Esophagus mucosa (tissue), 1 donor: ENCODE measurements at regions not wholly inside any gene's neighbourhood (a gene's known extent, or its start where the extent isn't known, plus 50 kb on each side); places are given as distances from the start of the nearest gene placed in this dataset.
"Not testable (repeated sequence)": the region's sequence is repeated elsewhere in the genome, so short reads cannot be mapped to it uniquely, and the experiment has no call there.

Experiments used
- ATAC-seq: fragments of 200-7000 bp; cut with Tn5 transposase; one replicate; pipeline ENCODE4 v1.9.1; 2020
- donor health status: DM: yes; HTN: yes; CAD: no.

- not testable (repeated sequence) for ATAC-seq
Observed at GRCh38 chr5:97234380-97234779, 51.3 kb upstream of the RIOK2 start.

DNA sequence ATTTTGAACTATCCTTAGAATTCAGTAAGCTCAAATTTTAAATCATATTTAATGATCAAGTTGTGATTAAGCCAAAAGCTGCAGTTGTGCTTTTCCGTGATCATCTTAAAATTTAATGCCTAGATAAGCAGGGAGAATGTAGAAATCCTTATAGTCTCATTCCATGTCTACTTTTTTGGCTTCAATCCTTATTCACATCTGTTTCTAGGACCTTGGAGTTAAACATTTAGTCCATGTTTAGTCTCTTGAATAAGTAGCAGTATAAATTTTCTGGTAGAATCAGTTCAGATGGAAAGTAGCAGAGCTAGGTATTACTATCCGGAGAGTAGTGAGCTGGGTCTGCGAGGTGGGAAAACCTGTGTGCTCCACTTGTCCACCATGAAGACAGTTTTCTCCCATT, 59.3 kb upstream of the RIOK2 start:
- ATAC-seq = no peak

GRCh38 chr5:97243353-97243752, 60.3 kb upstream of the RIOK2 start:
- no peak for ATAC-seq

- no peak for ATAC-seq
Observed at GRCh38 chr5:97245386-97245785, 62.3 kb upstream of the RIOK2 start.

DNA sequence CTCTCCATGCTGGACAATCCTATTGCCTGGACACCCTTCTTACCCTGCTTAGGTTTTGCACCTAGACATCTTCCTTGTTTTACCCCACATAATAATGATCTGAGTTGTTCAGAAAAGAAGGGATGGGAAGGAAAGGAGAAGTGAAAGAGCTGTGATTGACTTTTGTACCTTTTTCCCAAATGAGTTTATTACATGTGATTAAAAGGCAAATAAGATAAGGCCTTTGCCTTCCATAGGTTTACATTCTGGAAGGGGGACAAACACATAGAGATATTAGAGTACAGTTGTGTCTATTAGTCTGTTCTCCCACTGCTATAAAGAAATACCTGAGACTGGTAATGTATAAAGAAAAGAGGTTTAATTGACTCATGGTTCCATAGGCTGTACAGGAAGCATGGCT, 67.1 kb upstream of the RIOK2 start:
- ATAC-seq = no peak

DNA sequence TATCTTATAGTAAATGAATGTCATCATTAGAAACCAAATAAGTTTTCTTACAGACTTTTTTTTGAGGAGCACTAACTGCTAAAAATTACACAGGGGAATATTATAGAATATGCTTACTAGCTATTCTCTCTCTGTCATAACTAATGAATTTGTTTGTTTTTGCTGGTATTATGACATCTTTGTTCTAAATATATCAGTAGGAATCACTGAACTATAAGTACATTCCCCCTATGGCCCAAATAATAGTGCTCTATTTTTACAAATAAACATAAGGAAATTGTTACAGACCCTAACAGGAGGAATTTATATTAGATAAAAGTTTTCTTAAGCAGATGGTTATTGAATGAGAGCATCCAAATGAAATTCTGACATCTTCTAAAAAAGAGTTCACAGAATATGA, 83.0 kb upstream of the RIOK2 start:
- no peak for ATAC-seq

GRCh38 chr5:97266576-97266975, 83.5 kb upstream of the RIOK2 start:
- ATAC-seq = no peak

DNA sequence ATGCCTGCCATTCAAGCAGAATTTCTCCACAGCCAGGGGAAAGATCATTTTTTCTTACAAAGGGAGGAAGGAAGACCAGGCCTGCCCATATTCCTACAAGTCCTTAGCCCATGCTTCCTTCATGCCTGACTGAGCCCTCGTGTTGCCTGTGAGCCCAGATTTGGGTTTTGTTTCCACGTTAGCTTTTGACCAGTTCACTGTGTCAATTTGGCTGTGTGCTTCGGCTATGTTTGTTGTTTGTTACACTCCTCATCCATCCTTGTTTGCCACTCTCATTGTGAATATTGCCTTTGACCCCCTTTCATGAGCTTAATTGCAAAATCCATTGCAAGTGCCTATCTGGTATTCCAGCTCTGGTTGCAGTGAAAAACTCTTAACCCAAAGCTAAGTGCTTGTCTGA, 84.7 kb upstream of the RIOK2 start:
- ATAC-seq = no peak

DNA sequence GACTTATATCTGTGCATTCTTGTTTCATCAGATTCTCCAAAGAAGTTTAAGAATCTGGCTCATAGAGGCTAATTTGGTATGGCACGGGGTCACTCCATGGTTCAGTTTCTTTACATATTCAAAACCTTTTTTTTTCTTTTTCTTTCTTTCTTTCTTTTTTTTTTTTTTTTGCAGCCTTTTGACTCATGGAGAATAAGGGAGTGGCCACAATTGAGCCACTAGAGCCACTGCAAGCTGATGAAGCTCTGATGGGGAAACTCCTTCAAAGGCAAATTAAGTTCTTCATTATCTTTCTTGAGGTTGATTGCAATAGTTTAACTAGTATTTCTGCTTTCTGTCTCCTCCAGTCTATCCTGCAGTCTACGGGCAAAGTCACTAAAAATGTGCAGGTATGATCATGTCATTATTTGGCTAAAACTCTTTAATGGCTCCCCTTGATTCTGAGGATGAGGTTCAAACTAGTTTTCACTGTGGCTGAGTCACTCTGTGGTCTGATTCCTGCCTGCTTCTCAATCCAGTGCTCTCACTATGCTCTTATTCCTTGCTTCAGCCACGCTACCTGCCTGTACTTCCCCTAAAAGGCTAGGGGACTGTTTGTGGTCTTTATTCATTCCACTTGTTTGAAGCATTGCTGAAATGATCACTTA, 93.5 kb upstream of the RIOK2 start:
- ATAC-seq = no peak

DNA sequence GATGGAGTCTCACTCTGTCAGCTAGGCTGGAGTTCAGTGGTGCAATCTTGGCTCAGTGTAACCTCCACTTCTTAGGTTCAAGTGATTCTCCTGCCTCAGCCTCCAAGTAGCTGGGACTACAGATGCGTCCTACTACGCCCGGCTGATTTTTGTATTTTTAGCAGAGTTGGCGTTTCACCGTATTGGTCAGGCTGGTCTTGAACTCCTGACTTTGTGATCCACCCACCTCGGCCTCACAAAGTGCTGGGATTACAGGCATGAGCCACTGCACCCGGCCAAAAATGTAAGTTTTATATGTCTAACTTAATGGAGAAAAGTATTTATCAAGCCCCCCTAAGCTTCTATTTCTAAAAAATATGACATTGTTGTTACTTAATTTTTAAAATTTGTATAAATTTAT, 98.2 kb upstream of the RIOK2 start:
- no peak for ATAC-seq

- ATAC-seq = peak; percentile 66
Observed at GRCh38 chr5:97297063-97297703, 114.1 kb upstream of the RIOK2 start.

- no peak for ATAC-seq
Observed at GRCh38 chr5:97297704-97298091, 114.7 kb upstream of the RIOK2 start.

DNA sequence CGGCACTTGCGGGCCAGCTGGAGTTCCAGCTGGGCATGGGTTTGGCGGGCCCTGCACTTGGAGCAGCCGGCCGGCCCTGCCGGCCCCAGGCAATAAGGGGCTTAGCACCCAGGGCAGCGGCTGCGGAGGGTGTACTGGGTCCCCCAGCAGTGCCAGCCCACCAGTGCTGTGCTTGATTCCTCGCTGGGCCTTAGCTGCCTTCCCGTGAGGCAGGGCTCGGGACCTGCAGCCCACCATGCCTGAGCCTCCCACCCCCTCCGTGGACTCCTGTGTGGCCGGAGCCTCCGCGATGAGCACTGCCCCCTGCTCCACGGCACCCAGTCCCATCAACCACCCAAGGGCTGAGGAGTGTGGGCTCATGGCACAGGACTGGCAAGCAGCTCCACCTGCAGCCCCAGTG, 118.1 kb upstream of the RIOK2 start:
- ATAC-seq = not testable (repeated sequence)

DNA sequence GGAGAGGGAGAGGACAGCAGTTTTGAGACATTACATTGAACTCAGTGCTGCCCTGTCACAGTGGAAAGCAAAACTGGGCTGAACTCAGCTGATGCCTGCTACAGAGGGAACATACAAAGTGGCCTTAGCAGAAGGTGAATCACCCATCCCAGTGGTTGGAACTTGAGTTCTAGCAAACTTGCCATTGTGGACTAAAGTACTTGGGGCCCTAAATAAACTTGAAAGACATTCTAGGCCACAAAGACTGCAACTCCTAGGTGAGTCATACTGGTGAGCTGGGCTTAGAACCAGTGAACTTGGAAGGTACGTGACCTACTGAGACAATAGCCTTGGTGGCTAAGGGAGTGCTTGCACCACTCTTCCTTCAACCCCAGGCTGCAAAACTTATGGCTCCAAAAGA, 155.7 kb upstream of the RIOK2 start:
- ATAC-seq = no peak

DNA sequence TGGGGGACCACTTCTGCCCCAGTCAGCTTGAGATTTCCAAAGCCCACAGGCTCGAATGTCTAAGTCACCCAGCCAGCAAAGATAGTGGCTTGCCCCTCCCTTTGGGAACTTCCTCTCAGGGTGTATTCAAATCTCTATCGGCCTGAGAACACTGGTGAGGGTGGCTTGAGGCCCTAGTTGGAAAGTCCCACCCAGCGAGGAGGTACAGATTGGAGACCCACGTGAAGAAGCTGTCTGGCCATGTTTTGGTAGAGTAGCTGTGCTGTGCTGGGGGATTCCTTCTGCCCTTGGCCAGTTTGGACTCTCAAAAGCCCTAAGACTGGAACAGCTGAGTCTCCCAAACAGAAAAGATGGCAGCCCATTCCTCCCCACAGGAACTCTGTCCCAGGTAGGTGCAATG, 172.7 kb upstream of the RIOK2 start:
- ATAC-seq = no peak

DNA sequence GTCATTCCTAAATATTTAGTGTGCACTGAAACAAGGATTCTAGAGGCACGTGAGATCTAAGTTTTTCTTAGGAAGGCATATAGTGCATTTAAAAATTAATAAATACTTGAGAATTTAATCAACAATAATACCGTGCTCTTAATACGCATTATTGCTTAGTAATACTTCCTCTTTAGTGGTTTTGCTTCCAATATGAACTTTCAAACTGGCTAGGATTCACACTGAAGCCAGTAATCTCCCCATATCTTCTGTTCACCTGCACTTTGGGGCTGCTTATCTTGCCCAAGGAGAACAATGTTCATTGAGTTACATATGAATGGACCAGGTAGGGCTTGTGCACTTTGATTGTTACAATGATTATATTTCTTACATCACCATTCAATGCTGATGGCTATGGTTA, 180.5 kb upstream of the RIOK2 start:
- ATAC-seq = no peak

DNA sequence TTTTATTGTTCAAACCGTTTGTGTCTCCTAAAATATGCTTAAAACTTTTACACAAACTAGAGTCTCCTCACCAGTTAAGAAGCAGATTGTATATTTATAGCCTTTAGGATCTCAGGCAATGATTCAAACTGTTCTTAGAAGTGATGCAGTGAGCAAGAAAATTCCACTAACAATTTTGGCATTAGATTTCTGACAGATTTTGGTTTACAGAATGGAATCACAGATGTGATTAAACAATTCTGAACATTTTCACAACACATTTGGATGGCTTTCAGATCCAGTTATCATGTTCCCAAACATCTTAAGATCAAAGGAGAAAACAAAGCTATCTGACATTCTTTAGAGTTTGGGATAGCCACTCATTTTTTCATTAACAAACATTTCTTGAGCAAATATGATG, 181.7 kb upstream of the RIOK2 start:
- no peak for ATAC-seq

GRCh38 chr5:97365163-97365845, 182.3 kb upstream of the RIOK2 start:
- no peak for ATAC-seq

DNA sequence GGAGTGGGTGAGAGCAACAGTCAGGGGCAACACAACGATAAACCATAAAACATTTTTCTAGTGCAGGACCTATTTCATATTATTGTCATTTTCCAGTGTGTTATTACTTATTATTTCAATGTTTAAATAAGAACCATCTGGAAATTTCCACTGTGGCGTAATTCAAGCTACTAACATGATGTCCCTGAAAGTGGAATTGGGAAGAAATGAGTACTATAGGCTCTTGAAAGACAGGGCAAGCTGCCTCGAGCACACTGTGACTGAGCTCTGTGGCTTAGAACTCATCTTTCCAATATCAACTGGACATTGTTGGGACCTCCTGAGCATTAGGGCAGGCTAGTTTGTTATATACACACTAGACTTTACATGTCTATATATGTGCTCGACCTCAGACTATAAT, 182.9 kb upstream of the RIOK2 start:
- ATAC-seq = no peak

DNA sequence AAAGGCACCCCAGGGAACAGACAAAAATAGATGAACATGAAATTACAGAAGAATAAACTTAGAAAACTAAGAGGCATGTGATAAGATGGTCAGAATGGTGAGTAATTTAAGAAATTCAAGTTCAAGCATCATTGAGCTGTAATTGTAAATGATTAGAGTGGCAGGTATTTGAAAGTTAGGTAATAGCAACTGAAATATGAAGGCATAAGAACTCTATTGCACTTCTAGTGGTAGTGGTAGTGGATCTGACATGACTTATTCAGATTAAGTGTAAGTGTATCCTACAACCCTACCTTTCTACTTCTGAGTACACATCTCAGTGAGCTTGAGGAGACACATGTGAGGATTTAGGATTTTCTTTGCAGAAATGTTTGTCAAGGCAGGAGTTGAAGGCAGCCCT, 192.9 kb upstream of the RIOK2 start:
- ATAC-seq = no peak

DNA sequence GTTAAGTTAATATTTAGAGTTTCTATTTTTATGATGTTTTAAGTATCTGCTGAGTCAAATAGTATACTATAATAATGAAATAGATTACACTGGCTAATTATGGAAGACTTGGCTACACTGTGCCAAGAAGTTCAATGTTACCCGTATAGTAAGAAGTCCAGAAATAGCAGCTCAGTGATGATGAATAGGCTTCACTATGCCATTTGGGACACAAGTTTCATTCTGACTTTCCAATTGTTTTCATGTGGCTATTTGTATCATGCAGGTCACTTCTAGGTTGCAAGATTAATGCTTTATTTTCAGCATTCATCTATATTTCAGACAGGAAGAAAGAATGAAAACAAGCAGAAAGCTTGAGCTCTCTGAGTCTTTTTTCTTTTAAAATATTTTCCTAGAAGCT, 194.5 kb upstream of the RIOK2 start:
- ATAC-seq = no peak

- ATAC-seq = no peak
Observed at GRCh38 chr5:97383996-97384395, 200.9 kb upstream of the RIOK2 start.

GRCh38 chr5:97388794-97389193, 205.7 kb upstream of the RIOK2 start:
- ATAC-seq = no peak

DNA sequence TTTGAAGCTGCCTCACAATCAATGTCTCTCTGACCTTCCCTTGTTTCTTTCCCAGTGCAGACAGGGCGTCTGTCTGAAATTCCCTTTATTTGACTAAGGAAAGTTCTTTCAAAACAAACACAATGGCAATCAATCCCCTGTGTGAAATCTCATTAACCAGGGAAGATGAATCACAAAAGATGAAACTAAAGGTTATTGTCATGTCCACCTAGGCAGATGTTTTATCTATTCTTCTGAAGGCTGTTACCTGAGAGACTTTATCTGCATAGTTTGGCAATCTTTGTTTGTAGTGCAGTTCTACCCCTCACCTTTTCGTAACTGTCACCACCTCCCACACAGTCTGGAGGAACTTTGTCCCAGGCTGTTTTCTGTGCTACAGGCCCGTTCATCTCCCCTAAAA, 217.5 kb upstream of the RIOK2 start:
- no peak for ATAC-seq
